HepG2 (cell line): ENCODE measurements at regions not wholly inside any gene's neighbourhood (a gene's known extent, or its start where the extent isn't known, plus 50 kb on each side); places are given as distances from the start of the nearest gene placed in this dataset.
A peak's percentile ranks its signal among the peaks of the same experiment; 100 is the strongest.

Experiments used
- ARNT2 ChIP-seq: sonication (generic); formaldehyde crosslinking; IDR thresholded peaks from 2 replicates; pipeline ENCODE4 v1.8.0; 2022; ENCODE audit warnings: mild to moderate bottlenecking, low read depth, missing genetic modification reagents, moderate library complexity
- CHCHD3 ChIP-seq: sonication (generic); formaldehyde crosslinking; IDR thresholded peaks from 2 replicates; pipeline ENCODE4 v1.8.0; 2022; ENCODE audit warnings: mild to moderate bottlenecking, missing genetic modification reagents, moderate library complexity
- HNF4G ChIP-seq, 2 experiments: sonication (generic) in 1 of 2; formaldehyde crosslinking in 1 of 2; IDR thresholded peaks; 2 replicates each; pipeline versions ENCODE4 v1.4.0 to v1.6.1; 2011 to 2020; ENCODE audit warnings: borderline replicate concordance in 2 of 2, low read depth in 2 of 2, mild to moderate bottlenecking in 2 of 2, low read length in 1 of 2, missing genetic modification reagents in 1 of 2, moderate library complexity in 1 of 2
- IKZF1 ChIP-seq: fragments of 450-650 bp; IDR thresholded peaks from 2 replicates; pipeline ENCODE4 v1.7.1; 2016
- IRF2 ChIP-seq: IDR thresholded peaks from 2 replicates; pipeline ENCODE4 v1.6.1; 2018; ENCODE audit warnings: missing genetic modification reagents, missing compliant biosample characterization
- ISL2 ChIP-seq: sonication (generic); formaldehyde crosslinking; IDR thresholded peaks from 2 replicates; pipeline ENCODE4 v1.5.0; 2020; ENCODE audit warnings: missing genetic modification reagents
- MTF1 ChIP-seq: sonication (generic); formaldehyde crosslinking; IDR thresholded peaks from 2 replicates; pipeline ENCODE4 v1.5.0; 2020; ENCODE audit warnings: missing genetic modification reagents
- SYNCRIP ChIP-seq: fragments of 200-400 bp; formaldehyde crosslinking; IDR thresholded peaks from 2 replicates; pipeline ENCODE4 v1.6.1; 2018; ENCODE audit warnings: mild to moderate bottlenecking, low read depth, low read length; ENCODE audit not compliant: insufficient read depth
- ZFP91 ChIP-seq: sonication (generic); formaldehyde crosslinking; IDR thresholded peaks from 2 replicates; pipeline ENCODE4 v1.9.0; 2022; ENCODE audit warnings: missing genetic modification reagents, mild to moderate bottlenecking, borderline replicate concordance
- ZKSCAN8 ChIP-seq: IDR thresholded peaks from 2 replicates; pipeline ENCODE4 v1.6.1; 2016; ENCODE audit warnings: borderline replicate concordance, missing genetic modification reagents, missing compliant biosample characterization
- ZNF44 ChIP-seq: sonication (generic); formaldehyde crosslinking; IDR thresholded peaks from 2 replicates; pipeline ENCODE4 v1.5.1; 2020; ENCODE audit warnings: mild to moderate bottlenecking, missing genetic modification reagents
- ZNF460 ChIP-seq: sonication (generic); formaldehyde crosslinking; IDR thresholded peaks from 2 replicates; pipeline ENCODE4 v1.5.1; 2020; ENCODE audit warnings: missing genetic modification reagents, mild to moderate bottlenecking, borderline replicate concordance
- ZNF468 ChIP-seq: sonication (generic); formaldehyde crosslinking; IDR thresholded peaks from 2 replicates; pipeline ENCODE4 v1.8.0; 2022; ENCODE audit warnings: mild to moderate bottlenecking, moderate library complexity, missing genetic modification reagents
- ZNF678 ChIP-seq: sonication (generic); formaldehyde crosslinking; IDR thresholded peaks from 2 replicates; pipeline ENCODE4 v1.4.0; 2020; ENCODE audit warnings: mild to moderate bottlenecking, missing genetic modification reagents
- ZNF7 ChIP-seq: IDR thresholded peaks from 2 replicates; pipeline ENCODE4 v1.6.1; 2016; ENCODE audit warnings: missing biosample characterization, missing genetic modification reagents
- ZSCAN25 ChIP-seq: sonication (generic); formaldehyde crosslinking; IDR thresholded peaks from 2 replicates; pipeline ENCODE4 v1.8.0; 2022; ENCODE audit warnings: mild to moderate bottlenecking, missing genetic modification reagents
- ZSCAN5A ChIP-seq: sonication (generic); formaldehyde crosslinking; IDR thresholded peaks from 2 replicates; pipeline ENCODE4 v1.8.0; 2022; ENCODE audit warnings: mild to moderate bottlenecking, missing genetic modification reagents, borderline replicate concordance
- TF ChIP-seq, protein P1 (sequence below): IDR thresholded peaks from 2 replicates; pipeline ENCODE4 v1.6.1; 2016; ENCODE audit warnings: mild to moderate bottlenecking
- TF ChIP-seq, protein P2 (sequence below): sonication (generic); formaldehyde crosslinking; IDR thresholded peaks from 2 replicates; pipeline ENCODE4 v1.5.1; 2020; ENCODE audit warnings: mild to moderate bottlenecking, missing genetic modification reagents
- TF ChIP-seq, protein P3 (sequence below): sonication (generic); formaldehyde crosslinking; conservative IDR thresholded peaks from 2 replicates; pipeline ENCODE4 v1.4.0; 2020; ENCODE audit warnings: missing genetic modification reagents

DNA sequence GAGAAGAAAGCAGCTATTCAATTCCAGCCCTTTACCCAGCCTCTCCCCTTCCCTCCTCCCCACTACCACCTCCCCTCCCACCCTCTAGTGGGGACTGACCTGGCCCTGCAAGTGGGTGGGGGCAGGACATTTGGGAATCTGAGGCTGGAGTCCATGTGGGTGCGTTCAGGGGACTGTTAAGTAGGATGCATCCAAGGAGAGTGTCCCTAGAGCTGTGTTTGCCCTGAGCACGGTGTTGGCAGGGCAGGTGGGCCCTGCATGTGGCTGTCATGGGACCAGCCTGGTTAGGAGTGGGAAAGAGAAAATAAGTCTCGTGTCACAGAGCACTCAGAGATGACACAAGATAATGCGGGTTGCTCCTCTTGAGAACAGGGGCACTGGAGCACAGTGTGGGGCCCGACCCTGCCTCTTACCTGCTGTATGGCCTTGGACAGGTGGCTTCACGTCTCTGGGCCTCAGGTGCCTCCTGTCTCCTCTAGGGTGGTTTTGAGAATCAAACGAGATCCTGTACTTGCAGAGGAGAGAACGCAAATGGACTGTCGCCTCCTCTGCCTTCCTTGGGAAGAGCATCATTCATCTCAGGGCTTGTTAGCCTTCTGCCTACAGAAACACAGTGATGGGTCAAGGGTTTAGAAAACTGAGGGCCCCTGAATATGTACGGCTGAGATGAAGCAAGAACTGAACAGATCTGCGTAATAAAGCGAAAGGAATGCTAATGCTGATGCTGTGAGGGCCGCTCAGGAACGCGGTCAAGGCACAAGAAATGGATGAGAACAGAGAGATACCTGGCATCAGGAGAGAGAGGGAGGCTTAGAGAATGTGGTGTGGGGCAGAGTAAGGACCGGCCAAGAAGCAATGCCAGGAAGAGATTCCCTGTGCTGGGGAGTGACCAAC lies 187.7 kb upstream of the HAAO start (continued):
- TF ChIP-seq SYNCRIP (no peak), MTF1 (CRISPR knock-in tag) (no peak), ZNF460 (CRISPR knock-in tag) (no peak), ARNT2 (peak; percentile 74), ZSCAN25 (CRISPR knock-in tag) (peak; percentile 98), ZFP91 (CRISPR knock-in tag) (peak; percentile 22; the same call in 1 of the 2 replicates), ZSCAN5A (CRISPR knock-in tag) (peak; percentile 58; the same call in 1 of the 2 replicates), ZNF468 (peak; percentile 72; the same call in 1 of the 2 replicates), ZKSCAN8 (CRISPR knock-in tag) (peak; percentile 46), ISL2 (CRISPR knock-in tag) (no peak; the same call in 1 of the 2 replicates), ZNF678 (no peak), IRF2 (CRISPR knock-in tag) (peak; percentile 57; the same call in 1 of the 2 replicates), IKZF1 (no peak), ZNF44 (CRISPR knock-in tag) (peak; percentile 93; the same call in 1 of the 2 replicates), CHCHD3 (CRISPR knock-in tag) (no peak), ZNF7 (peak; percentile 25; the same call in 1 of the 2 replicates), HNF4G (IDR thresholded peaks at IDR 0.05; ENCODE audit: borderline replicate concordance, low read depth, low read length) (peak; percentile 73), HNF4G (CRISPR knock-in tag; IDR thresholded peaks at IDR 0.05; ENCODE audit: borderline replicate concordance, low read depth) (peak; percentile 27; the same call in 1 of the 2 replicates)
- TF ChIP-seq, protein P1, sequence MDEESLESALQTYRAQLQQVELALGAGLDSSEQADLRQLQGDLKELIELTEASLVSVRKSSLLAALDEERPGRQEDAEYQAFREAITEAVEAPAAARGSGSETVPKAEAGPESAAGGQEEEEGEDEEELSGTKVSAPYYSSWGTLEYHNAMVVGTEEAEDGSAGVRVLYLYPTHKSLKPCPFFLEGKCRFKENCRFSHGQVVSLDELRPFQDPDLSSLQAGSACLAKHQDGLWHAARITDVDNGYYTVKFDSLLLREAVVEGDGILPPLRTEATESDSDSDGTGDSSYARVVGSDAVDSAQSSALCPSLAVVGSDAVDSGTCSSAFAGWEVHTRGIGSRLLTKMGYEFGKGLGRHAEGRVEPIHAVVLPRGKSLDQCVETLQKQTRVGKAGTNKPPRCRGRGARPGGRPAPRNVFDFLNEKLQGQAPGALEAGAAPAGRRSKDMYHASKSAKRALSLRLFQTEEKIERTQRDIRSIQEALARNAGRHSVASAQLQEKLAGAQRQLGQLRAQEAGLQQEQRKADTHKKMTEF: peak; percentile 43; the same call in 1 of the 2 replicates
- TF ChIP-seq, protein P2, sequence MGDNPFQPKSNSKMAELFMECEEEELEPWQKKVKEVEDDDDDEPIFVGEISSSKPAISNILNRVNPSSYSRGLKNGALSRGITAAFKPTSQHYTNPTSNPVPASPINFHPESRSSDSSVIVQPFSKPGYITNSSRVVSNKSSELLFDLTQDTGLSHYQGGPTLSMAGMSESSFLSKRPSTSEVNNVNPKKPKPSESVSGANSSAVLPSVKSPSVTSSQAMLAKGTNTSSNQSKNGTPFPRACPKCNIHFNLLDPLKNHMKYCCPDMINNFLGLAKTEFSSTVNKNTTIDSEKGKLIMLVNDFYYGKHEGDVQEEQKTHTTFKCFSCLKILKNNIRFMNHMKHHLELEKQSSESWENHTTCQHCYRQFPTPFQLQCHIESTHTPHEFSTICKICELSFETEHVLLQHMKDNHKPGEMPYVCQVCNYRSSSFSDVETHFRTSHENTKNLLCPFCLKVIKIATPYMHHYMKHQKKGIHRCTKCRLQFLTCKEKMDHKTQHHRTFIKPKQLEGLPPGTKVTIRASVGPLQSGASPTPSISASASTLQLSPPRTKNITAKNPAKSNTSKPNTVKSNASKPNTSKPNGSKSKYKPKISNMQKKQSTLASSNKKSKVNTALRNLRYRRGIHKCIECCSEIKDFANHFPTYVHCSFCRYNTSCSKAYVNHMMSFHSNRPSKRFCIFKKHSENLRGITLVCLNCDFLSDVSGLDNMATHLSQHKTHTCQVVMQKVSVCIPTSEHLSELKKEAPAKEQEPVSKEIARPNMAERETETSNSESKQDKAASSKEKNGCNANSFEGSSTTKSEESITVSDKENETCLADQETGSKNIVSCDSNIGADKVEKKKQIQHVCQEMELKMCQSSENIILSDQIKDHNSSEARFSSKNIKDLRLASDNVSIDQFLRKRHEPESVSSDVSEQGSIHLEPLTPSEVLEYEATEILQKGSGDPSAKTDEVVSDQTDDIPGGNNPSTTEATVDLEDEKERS (CRISPR knock-in tag): peak; percentile 58; the same call in 1 of the 2 replicates
- TF ChIP-seq, protein P3, sequence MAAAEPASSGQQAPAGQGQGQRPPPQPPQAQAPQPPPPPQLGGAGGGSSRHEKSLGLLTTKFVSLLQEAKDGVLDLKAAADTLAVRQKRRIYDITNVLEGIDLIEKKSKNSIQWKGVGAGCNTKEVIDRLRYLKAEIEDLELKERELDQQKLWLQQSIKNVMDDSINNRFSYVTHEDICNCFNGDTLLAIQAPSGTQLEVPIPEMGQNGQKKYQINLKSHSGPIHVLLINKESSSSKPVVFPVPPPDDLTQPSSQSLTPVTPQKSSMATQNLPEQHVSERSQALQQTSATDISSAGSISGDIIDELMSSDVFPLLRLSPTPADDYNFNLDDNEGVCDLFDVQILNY (CRISPR knock-in tag): 0 out of 2 replicates have a peak, but pooled peaks have one; percentile 11
